AG08395 (cell line): ENCODE measurements at regions not wholly inside any gene's neighbourhood (a gene's known extent, or its start where the extent isn't known, plus 50 kb on each side); places are given as distances from the start of the nearest gene placed in this dataset.
A peak's percentile ranks its signal among the peaks of the same experiment; 100 is the strongest.
"Not testable (repeated sequence)": the region's sequence is repeated elsewhere in the genome, so short reads cannot be mapped to it uniquely, and the experiment has no call there.

Experiments
- DNase-seq: peaks from one replicate; pipeline ENCODE4 v3.0.0; 2012; ENCODE audit warnings: mixed read lengths, low spot score

- DNase-seq = not testable (repeated sequence)
Measured at GRCh38 chr12:76971216-76971879, 92.5 kb upstream of the CSRP2 start.

- no peak for DNase-seq
Measured at GRCh38 chr12:76967181-76967885, 88.5 kb upstream of the CSRP2 start.

- no peak for DNase-seq
Measured at GRCh38 chr12:76964784-76965571, 86.2 kb upstream of the CSRP2 start.

- no peak for DNase-seq
Measured at GRCh38 chr12:76962099-76962498, 83.3 kb upstream of the CSRP2 start.

GRCh38 chr12:76957301-76957700 is 78.5 kb upstream of the CSRP2 start:
- no peak for DNase-seq

- no peak for DNase-seq
Measured at GRCh38 chr12:76952995-76953394, 74.2 kb upstream of the CSRP2 start.

- no peak for DNase-seq
Measured at GRCh38 chr12:76948879-76949278, 70.1 kb upstream of the CSRP2 start.

GRCh38 chr12:76947304-76947703 is 68.5 kb upstream of the CSRP2 start:
- no peak for DNase-seq

GRCh38 chr12:76946446-76946845 is 67.6 kb upstream of the CSRP2 start:
- no peak for DNase-seq

- DNase-seq = peak; percentile 6
Measured at GRCh38 chr12:76945867-76946266, 67.0 kb upstream of the CSRP2 start.

- DNase-seq = no peak
Measured at GRCh38 chr12:76944892-76945291, 66.1 kb upstream of the CSRP2 start.

- DNase-seq = peak; percentile 14
Measured at GRCh38 chr12:76943008-76943407, 64.2 kb upstream of the CSRP2 start.

GRCh38 chr12:76942267-76942666 is 63.4 kb upstream of the CSRP2 start:
- peak; percentile 56 for DNase-seq

- DNase-seq = no peak
Measured at GRCh38 chr12:76940671-76941445, 62.0 kb upstream of the CSRP2 start.

- no peak for DNase-seq
Measured at GRCh38 chr12:76939701-76940100, 60.9 kb upstream of the CSRP2 start.

GRCh38 chr12:76936275-76937193 is 57.7 kb upstream of the CSRP2 start:
- no peak for DNase-seq

GRCh38 chr12:76933392-76933791 is 54.6 kb upstream of the CSRP2 start:
- not testable (repeated sequence) for DNase-seq

- DNase-seq = no peak
Measured at GRCh38 chr12:76929499-76929898, 50.7 kb upstream of the CSRP2 start.
